BLaER1 (cell line): ENCODE measurements at regions not wholly inside any gene's neighbourhood (a gene's known extent, or its start where the extent isn't known, plus 50 kb on each side); places are given as distances from the start of the nearest gene placed in this dataset.

Source experiments
- H3K27ac ChIP-seq: shearing (Covaris generic); formaldehyde crosslinking; 2 replicates; pipeline ENCODE4 v1.8.1; 2022
- H3K27me3 ChIP-seq: shearing (Covaris generic); formaldehyde crosslinking; 2 replicates; pipeline ENCODE4 v1.8.1; 2022
- H3K36me3 ChIP-seq: shearing (Covaris generic); formaldehyde crosslinking; 2 replicates; pipeline ENCODE4 v1.8.1; 2022
- H3K4me1 ChIP-seq: shearing (Covaris generic); formaldehyde crosslinking; 2 replicates; pipeline ENCODE4 v1.8.1; 2022
- H3K4me2 ChIP-seq: shearing (Covaris generic); formaldehyde crosslinking; 2 replicates; pipeline ENCODE4 v1.8.1; 2022
- H3K4me3 ChIP-seq: shearing (Covaris generic); formaldehyde crosslinking; 2 replicates; pipeline ENCODE4 v1.8.1; 2022
- H3K9ac ChIP-seq: shearing (Covaris generic); formaldehyde crosslinking; 2 replicates; pipeline ENCODE4 v1.8.1; 2022
- H3K9me3 ChIP-seq: shearing (Covaris generic); formaldehyde crosslinking; 2 replicates; pipeline ENCODE4 v1.8.1; 2022
- H4K20me1 ChIP-seq: shearing (Covaris generic); formaldehyde crosslinking; 2 replicates; pipeline ENCODE4 v1.8.1; 2022
- Cebpa-rat ChIP-seq: shearing (Covaris generic); IDR thresholded peaks from 2 replicates; pipeline ENCODE4 v1.8.1; 2022

DNA sequence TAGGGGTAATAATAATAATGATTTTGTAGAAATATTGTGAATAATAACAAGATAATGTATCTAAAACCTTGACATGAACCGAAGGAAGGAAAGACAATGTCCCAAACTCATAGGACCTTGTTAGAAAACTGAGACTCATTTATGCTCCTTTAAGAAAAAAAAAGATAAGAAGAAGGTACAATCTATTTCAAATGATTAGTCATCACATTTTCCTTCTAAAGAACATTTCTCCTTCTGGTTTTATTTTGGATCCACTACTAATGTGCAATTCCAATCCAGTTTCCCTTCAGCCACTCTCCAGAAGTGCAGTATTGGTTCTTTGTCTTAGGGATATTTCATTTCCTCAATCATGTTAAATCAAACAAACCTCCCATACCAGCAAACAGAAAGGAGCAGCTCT is 526.7 kb downstream of the FUT8 start:
- Histone ChIP-seq H3K4me2 (no peak overlapping the region), H3K9me3 (no peaks in the 10 kb centered on the region), H3K27me3 (no peaks in the 10 kb centered on the region), H3K27ac (no peak overlapping the region), H3K4me1 (peaks cover 17% of the 10 kb centered on the region), H3K36me3 (no peaks in the 10 kb centered on the region), H3K9ac (no peak overlapping the region), H3K4me3 (no peak overlapping the region), H4K20me1 (no peaks in the 10 kb centered on the region)
- no peak for TF ChIP-seq Cebpa-rat

DNA sequence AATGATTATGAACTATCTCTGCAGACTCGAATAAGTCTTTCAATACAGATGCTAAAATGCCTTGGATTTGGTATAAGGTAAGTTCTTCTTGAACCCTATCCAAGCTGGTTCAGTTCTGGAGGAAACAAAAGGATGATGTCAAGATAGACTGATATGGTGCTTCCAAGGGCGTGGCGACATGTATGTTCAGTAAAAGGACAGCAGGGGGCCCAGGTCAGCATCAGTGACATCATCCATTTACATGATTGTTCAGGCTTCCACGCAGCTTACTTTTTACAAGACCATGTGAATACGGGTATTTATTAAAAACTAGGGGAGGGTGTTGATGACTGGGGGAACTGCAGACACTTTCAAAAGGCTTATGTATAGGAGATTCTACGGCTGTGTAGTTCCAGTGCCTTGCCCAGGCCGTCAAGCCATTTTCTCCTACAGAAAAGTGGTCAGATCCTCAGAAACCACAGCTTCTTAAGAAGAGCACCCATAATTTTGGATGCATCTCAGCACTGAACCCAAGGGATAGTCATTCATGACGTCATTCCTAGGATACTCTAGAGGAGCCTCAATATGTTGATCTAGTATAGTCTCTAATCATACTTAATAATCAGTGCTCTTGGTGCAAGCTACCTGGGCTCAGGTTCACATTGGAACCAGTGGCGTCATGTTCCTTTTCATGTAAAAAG is 527.7 kb downstream of the FUT8 start:
- H3K9me3 ChIP-seq: no peaks in the 10 kb centered on the region
- no peak overlapping the region for H3K4me2 ChIP-seq
- no peak overlapping the region for H3K27ac ChIP-seq
- H3K9ac ChIP-seq: no peak overlapping the region
- no peaks in the 10 kb centered on the region for H3K36me3 ChIP-seq
- H4K20me1 ChIP-seq: no peaks in the 10 kb centered on the region
- peaks cover 26% of the 10 kb centered on the region for H3K4me1 ChIP-seq
- no peaks in the 10 kb centered on the region for H3K27me3 ChIP-seq
- no peak overlapping the region for H3K4me3 ChIP-seq
- no peak for TF ChIP-seq Cebpa-rat

DNA sequence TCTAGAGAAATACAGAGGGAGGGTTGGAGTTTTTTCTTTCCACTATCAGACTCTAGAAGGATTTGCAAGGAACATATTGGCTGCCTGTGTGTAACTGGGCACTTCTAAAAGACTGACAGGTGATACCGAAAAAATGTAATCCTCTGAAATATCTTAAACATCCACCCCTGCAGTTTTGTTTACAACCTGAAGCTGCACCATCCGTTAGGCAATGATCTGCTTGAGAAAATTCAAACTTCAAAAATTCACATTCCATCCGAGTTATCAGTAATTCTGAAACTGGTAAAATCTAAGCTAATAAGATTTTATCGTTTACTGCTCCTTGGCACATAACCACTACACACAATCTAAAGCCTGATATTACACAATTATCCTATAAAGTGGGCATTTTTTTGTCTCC is 528.6 kb downstream of the FUT8 start:
- Histone ChIP-seq H3K9ac (no peak overlapping the region), H3K4me1 (peaks cover 26% of the 10 kb centered on the region), H3K27ac (no peak overlapping the region), H3K4me3 (no peak overlapping the region), H3K4me2 (no peak overlapping the region), H4K20me1 (no peaks in the 10 kb centered on the region), H3K27me3 (no peaks in the 10 kb centered on the region), H3K9me3 (no peaks in the 10 kb centered on the region), H3K36me3 (no peaks in the 10 kb centered on the region)
- no peak for TF ChIP-seq Cebpa-rat

DNA sequence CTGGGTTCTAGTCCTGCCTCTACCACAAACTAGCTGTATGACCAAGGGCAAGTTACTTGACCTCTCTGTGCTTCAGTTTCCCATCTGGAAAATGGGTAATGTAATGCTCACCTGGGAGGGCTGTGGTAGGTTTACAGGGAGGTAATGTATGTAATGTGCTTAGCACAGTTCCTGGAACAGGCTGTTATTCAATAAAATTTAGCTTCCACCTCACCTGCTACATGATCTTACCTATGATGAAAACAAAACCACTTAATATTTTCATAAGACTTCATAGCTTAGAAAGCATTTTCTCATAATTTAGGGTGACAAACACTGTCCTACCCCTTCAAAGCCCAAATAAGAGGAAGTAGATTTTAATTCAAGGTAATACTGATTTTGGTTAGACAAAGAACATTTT is 530.6 kb downstream of the FUT8 start:
- peaks cover 11% of the 10 kb centered on the region for H3K4me1 ChIP-seq

DNA sequence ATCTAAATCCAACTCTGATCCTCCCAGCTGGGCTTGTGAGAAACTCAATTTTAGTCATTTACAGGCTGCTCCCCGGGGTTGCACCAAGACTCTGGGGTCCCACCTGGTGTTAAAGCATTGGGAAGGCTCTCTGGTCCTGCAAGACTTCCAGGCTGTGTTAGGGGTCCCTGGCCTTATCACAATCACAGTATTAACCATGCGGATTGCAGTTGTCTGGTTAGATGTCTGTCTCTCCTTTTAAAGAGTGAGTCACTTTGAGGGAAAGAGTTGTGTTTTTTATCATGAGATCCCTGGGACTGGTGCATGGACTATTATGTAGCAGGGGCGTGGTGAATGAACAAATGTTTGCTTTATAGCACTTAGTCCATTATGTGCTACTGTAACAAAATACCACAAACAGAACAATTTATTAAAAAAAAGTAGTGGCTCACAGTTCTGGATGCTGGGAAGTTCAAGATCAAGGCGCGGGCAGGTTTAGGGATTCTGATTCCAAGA is 531.4 kb downstream of the FUT8 start:
- H3K9me3 ChIP-seq: no peaks in the 10 kb centered on the region
- H3K9ac ChIP-seq: no peak overlapping the region
- no peak overlapping the region for H3K27ac ChIP-seq
- H3K4me2 ChIP-seq: no peak overlapping the region
- H3K27me3 ChIP-seq: no peaks in the 10 kb centered on the region
- TF ChIP-seq Cebpa-rat: no peak
- H3K36me3 ChIP-seq: no peaks in the 10 kb centered on the region
- H4K20me1 ChIP-seq: no peaks in the 10 kb centered on the region
- H3K4me3 ChIP-seq: no peak overlapping the region
- H3K4me1 ChIP-seq: peaks cover 9% of the 10 kb centered on the region

More for the DNA sequence above, 530.6 kb downstream of the FUT8 start:
- Histone ChIP-seq H3K27ac (no peak overlapping the region), H3K36me3 (no peaks in the 10 kb centered on the region), H3K4me3 (no peak overlapping the region), H3K27me3 (no peaks in the 10 kb centered on the region), H3K9me3 (no peaks in the 10 kb centered on the region), H3K9ac (no peak overlapping the region), H4K20me1 (no peaks in the 10 kb centered on the region), H3K4me2 (no peak overlapping the region)
- no peak for TF ChIP-seq Cebpa-rat

DNA sequence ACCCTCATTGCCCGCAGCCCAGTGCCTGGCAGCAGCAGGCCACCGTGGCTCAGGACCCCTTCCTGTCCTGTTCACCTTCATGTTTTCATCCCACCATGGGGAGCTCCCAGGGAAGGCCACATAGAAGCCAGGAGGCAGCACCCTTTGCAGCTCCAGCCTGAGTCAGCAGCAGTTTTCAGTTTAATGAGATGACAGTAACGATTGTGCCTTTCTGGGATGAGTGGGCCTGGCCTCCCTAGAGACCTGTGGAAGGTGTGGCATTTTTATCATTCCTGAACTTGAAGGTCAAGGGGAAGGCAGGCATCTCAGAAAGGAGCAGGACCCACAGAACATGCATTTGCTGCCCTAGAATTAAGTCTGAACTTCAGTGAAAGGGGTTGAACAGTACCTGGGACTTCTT is 532.8 kb downstream of the FUT8 start:
- no peak overlapping the region for H3K9ac ChIP-seq
- H3K27me3 ChIP-seq: no peaks in the 10 kb centered on the region
- H3K27ac ChIP-seq: no peak overlapping the region
- H4K20me1 ChIP-seq: no peaks in the 10 kb centered on the region
- H3K36me3 ChIP-seq: no peaks in the 10 kb centered on the region
- H3K4me2 ChIP-seq: no peak overlapping the region
- H3K4me1 ChIP-seq: peaks cover 9% of the 10 kb centered on the region
- no peak overlapping the region for H3K4me3 ChIP-seq
- no peak for TF ChIP-seq Cebpa-rat
- no peaks in the 10 kb centered on the region for H3K9me3 ChIP-seq

DNA sequence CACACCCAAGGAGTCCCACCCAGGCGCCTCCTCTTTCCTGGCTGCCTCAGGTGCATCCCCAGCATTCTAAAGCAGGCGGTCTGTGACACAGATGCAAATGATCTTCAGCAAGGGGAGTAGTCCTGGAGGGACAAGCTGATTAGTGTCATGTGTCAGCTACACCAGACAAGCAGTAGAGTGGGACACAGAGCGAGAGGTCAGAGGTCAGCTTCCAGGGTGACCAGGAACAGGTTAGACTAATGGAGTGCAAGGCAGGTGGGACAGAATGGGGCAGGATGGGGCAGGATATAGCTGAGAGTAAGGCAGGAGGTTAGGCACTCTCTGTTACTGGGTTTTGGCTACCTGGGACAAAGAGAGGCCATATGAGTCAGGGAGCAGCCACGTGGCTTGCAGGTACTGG is 534.0 kb downstream of the FUT8 start:
- no peak overlapping the region for H3K9ac ChIP-seq
- H4K20me1 ChIP-seq: no peaks in the 10 kb centered on the region
- no peak overlapping the region for H3K27ac ChIP-seq
- no peaks in the 10 kb centered on the region for H3K9me3 ChIP-seq
- no peaks in the 10 kb centered on the region for H3K27me3 ChIP-seq
- H3K4me2 ChIP-seq: no peak overlapping the region
- TF ChIP-seq Cebpa-rat: no peak
- no peak overlapping the region for H3K4me3 ChIP-seq
- peaks cover 9% of the 10 kb centered on the region for H3K4me1 ChIP-seq
- no peaks in the 10 kb centered on the region for H3K36me3 ChIP-seq

DNA sequence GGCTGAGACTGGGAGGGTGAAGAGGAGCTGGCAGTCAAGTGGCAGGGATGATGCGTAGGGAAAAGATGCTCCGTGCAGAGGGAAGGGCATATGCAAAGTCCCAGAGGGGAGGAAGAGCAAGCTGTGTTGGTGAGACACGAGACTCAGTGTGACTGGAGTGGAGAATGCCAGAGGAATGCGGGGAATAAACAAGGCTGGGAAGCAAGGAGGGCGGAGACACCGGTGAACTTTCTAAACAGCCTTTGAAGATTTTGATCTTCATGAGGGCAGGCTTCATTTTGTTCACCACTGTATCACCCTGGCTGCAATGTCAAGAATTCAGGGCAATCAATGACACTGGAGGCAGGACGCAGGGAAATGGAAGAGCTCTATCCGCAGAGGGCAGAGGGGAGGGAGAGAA is 535.8 kb downstream of the FUT8 start:
- Histone ChIP-seq H4K20me1 (no peaks in the 10 kb centered on the region), H3K36me3 (no peaks in the 10 kb centered on the region)
- TF ChIP-seq Cebpa-rat: no peak

DNA sequence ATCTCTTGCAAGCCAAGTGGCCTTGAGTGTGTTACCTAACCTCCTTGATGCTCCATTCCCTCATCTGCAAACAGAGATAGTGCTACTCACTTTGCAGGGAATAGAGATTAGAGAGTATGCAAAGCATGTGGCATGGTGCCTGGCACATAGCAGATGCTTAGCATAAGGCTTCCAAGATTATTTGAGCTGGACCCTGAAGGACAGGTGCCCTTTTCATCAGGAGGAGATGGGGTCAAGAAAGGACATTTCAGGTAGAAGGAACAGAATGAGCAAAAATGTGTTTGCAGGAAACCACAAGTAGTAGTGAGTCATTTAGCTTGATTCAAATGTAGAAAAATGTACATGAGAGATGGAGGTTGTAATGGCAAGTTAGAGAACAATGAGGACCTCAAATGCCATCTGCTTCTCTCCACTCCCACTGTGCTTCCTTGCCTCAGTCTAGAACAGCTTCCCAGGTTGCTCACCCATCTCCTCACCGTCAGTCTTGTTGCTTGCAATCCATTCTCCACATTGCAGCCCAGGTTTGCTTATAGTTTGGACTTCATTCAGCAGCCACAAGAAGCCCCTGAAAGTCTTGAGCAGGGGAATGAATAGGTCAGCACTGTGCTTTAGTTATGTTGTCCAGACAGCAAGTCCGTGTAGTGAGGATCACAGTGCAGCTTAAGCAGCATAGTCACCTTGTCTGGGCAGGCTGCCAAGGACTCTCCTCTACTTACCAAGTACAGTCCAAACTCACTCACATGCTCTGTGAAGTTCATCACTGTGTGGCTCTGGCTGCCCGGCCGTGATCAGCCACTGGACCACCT is 536.3 kb upstream of the CCDC196 start:
- no peaks in the 10 kb centered on the region for H3K36me3 ChIP-seq
- H3K27me3 ChIP-seq: no peaks in the 10 kb centered on the region
- H3K9ac ChIP-seq: no peak overlapping the region
- no peaks in the 10 kb centered on the region for H4K20me1 ChIP-seq
- H3K9me3 ChIP-seq: no peaks in the 10 kb centered on the region
- H3K27ac ChIP-seq: no peak overlapping the region
- TF ChIP-seq Cebpa-rat: no peak
- H3K4me1 ChIP-seq: peaks cover 1% of the 10 kb centered on the region
- no peak overlapping the region for H3K4me3 ChIP-seq
- no peak overlapping the region for H3K4me2 ChIP-seq

More for the DNA sequence above, 535.8 kb downstream of the FUT8 start:
- no peak overlapping the region for H3K9ac ChIP-seq
- no peak overlapping the region for H3K4me2 ChIP-seq
- no peak overlapping the region for H3K4me3 ChIP-seq
- no peaks in the 10 kb centered on the region for H3K9me3 ChIP-seq
- H3K27ac ChIP-seq: no peak overlapping the region
- no peaks in the 10 kb centered on the region for H3K27me3 ChIP-seq
- peaks cover 9% of the 10 kb centered on the region for H3K4me1 ChIP-seq

DNA sequence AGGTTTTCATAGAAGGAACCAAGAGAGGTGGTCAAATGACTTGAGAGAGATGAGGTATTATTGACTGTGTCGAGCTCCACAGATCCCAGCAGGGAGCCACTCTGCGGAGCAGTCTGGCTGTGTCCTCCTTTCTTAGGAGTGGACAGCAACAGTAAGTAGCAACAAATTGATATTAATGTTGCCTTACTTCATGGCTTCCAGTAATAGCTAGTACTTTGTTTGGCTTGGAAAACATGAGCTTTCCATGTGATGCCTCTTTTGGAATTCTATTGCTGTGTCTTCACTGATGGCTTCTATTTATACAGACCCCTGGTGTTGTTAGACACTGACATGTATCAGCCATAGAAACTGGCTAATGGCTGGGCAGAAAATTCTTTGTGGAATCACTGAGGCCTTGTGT is 531.2 kb upstream of the CCDC196 start:
- Histone ChIP-seq H3K27ac (no peak overlapping the region), H3K9me3 (no peaks in the 10 kb centered on the region), H3K4me3 (no peak overlapping the region), H3K36me3 (no peaks in the 10 kb centered on the region), H3K4me1 (no peaks in the 10 kb centered on the region), H3K4me2 (no peak overlapping the region), H3K9ac (no peak overlapping the region), H3K27me3 (no peaks in the 10 kb centered on the region), H4K20me1 (no peaks in the 10 kb centered on the region)
- TF ChIP-seq Cebpa-rat: no peak
